Panc1 (cell line): ENCODE measurements at regions not wholly inside any gene's neighbourhood (a gene's known extent, or its start where the extent isn't known, plus 50 kb on each side); places are given as distances from the start of the nearest gene placed in this dataset.

Experiments used
- CTCF ChIP-seq: fragments of 450-650 bp; IDR thresholded peaks from 2 replicates; pipeline ENCODE4 v1.5.1; 2017; ENCODE audit warnings: mild to moderate bottlenecking
- POLR2AphosphoS5 ChIP-seq: IDR thresholded peaks from 2 replicates; pipeline ENCODE4 v1.6.1; 2012; ENCODE audit warnings: mild to moderate bottlenecking, low read depth, low read length, moderate library complexity

DNA sequence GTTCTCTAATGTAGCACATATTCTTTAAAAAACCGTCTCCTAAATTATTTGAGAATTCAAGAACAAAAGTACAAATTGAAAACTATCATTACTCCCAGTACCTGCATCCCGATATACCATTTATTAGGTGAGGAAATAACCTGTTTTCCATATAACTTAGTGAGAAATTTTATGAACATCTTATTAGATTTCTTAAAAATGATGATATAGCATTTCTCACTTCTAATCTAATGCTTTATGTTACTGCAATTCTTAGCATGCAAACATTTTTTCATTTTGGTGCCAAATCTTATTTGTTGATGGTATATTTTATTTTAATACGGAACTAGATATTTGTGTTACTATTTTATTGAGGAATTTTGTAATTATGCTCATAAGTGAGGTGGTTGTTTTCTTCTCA, 1321.3 kb upstream of the SLC10A2 start:
- TF ChIP-seq POLR2AphosphoS5 (no peak), CTCF (no peak)
